HG02885 (cell line): ENCODE measurements at regions not wholly inside any gene's neighbourhood (a gene's known extent, or its start where the extent isn't known, plus 50 kb on each side); places are given as distances from the start of the nearest gene placed in this dataset.
"Not testable (repeated sequence)": the region's sequence is repeated elsewhere in the genome, so short reads cannot be mapped to it uniquely, and the experiment has no call there.

Source experiments
- ATAC-seq: cut with Tn5 transposase; IDR thresholded peaks from one replicate; pipeline ENCODE4 v1.9.1; 2021; ENCODE audit warnings: mild to moderate bottlenecking; ENCODE audit not compliant: unreplicated experiment, poor library complexity

DNA sequence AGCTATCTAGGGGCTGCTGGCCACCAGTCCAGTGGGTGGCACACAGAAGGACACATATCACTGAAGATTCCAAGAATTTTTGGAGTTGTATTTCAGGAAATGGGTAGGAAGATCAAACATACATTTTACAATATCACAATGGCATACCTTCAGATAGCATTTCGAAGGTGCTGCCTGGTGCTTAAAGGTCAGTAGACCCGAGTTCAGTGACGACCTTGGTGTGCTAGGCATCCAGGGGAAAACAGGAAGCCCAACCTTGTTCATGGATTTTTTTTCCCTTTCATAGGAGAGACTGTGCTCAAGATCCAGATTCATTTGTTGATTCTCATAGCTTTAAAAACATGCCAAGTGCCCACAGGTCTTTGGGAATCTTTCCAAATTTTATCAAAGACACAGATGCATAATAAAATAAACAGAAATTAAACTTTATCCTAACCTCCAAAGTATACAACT lies 51.0 kb upstream of the RCBTB2 start:
- no peak for ATAC-seq

DNA sequence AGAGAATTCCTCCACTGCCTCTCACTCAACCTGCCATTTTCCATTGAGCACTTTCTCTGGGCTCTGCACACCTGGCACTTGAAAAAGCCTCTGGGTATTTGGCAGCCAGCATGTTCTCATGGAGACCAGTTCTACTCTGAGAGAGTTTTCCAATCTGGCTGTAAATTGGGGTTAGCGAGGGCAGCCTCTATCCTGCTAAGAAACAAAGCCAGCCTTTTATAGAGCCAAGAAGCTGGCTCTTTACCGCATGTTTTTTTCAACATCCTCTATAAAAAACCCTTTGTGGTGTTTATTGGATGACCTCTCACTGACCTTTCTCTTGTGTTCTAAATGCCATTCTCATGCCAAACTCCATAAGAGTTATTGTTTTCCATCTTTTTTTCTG lies 52.6 kb upstream of the RCBTB2 start:
- no peak for ATAC-seq

- peak; percentile 49 for ATAC-seq
These were observed 53.8 kb upstream of the RCBTB2 start for GRCh38 chr13:48586591-48587103.

DNA sequence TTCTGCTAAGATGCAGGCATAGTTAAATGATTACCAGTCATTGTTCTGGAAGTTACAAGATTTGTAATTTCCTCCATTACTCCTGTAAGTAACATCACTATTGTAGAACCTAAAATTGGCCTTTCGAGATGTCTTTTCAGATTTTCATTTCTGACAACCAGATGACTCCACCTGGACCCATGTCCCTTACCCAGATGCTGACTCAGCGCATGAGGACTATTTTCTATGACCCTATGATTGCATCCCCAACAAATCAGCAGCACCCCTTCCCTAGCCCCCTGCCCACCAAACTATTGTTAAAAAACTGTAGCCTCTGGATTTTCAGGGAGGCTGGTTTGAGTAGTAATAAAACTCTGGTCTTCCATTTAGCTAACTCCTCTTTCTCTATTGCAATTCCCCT lies 55.2 kb upstream of the RCBTB2 start:
- no peak for ATAC-seq

- no peak for ATAC-seq
These were observed 57.4 kb upstream of the RCBTB2 start for GRCh38 chr13:48590141-48590901.

DNA sequence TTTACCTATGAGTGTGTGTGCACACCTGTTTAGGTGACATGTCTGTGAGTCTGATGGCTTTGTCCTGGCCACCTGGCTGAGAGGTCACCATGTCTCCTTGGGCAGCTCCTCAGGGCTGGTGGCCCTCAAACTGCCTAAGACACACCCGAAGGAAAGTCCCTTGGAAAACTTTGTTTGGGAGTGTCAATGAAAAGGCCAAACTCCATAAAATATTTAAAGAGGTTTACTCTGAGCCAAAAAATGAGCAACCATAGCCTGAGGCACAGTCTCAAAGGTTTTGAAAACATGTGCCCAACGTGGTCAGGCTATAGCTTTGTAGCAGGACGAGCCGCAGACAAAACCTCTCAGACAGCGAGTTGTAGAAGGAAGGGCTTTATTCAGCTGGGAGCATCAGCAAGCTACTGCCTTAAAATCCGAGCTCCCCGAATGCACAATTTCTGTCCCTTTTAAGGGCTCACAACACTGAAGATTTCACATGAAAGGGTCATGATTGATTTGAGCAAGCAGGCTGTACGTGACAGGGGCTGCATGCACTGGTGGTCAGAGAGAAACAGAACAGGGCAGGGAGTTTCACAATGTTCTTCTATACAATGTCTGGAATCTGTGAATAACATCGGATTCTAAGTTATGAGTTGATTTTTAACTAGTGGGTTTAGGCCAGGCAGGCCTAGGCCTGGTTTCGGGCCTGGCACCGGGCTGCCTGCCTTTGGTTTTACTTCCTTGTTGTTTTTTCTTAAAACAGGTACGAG lies 58.4 kb upstream of the RCBTB2 start:
- ATAC-seq = not testable (repeated sequence)

- ATAC-seq = no peak
These were observed 59.2 kb upstream of the RCBTB2 start for GRCh38 chr13:48591889-48592687.

- no peak for ATAC-seq
These were observed 59.8 kb upstream of the RCBTB2 start for GRCh38 chr13:48592688-48593049.

DNA sequence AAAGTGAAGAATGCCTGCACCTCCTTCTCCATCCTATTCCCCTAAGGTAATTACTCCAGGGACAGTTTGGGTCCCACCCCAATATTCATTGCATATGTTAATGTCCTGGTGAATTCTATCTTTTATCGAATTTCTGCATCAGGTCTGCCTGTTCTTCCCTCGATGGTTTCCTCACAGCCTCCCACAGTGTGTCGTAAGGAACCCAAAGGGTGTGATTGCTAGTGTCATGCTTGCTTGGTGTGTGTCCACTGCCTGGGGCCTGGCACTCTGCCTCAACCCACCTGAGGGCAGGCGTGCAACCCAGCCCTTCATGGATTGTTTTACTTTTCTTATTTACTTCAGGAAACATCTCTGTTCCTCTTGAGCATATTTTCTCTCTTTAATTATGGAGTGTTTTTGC lies 60.2 kb upstream of the CYSLTR2 start:
- no peak for ATAC-seq

- ATAC-seq = peak; percentile 48
These were observed 59.5 kb upstream of the CYSLTR2 start for GRCh38 chr13:48594096-48594815.

DNA sequence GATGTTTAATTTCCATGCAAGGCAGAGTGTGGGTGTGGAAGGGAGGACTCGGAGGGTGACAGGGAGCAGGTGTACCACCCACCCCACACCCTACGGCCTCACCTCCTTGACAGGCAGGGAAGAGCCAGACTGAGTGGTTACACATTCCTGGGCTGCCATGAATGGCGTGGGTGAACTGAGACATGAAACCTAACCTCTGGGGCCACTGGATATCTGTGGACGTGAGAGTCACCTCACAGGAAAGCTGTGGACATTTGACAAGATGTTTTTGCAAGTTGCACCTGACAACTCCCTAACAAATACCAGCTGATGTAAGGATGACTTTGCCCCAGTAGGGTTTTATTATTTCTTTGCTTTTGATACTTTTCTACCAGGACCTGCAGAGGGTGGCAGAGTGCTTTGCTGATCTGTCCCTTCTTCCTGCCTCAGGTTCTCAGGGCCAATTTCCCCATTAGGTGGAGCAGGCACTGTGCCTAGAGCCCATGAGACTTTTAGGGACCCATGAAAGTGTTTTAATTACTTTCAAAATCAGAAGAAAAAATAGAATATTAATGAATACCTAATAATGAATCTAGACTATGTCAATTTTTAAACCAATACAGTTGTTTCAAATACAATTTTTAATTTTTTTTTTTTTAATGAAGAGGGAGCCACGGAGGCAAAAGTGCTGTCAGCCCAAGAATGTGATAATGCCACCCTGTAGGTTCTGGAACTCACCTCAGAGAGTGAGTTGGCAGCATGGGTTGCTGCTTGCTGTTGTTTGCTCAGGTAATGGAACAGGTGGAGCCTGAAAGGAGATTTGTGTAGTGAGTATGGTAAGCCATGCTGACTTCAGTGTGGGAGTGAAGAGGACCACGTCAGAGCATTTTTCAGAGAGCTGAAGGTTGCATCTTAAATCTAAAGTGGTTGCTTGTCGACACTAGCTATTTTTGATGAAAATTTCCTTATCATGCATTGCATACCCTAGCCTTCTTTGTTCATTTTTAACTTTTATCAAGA lies 58.0 kb upstream of the CYSLTR2 start:
- ATAC-seq = peak; percentile 81

DNA sequence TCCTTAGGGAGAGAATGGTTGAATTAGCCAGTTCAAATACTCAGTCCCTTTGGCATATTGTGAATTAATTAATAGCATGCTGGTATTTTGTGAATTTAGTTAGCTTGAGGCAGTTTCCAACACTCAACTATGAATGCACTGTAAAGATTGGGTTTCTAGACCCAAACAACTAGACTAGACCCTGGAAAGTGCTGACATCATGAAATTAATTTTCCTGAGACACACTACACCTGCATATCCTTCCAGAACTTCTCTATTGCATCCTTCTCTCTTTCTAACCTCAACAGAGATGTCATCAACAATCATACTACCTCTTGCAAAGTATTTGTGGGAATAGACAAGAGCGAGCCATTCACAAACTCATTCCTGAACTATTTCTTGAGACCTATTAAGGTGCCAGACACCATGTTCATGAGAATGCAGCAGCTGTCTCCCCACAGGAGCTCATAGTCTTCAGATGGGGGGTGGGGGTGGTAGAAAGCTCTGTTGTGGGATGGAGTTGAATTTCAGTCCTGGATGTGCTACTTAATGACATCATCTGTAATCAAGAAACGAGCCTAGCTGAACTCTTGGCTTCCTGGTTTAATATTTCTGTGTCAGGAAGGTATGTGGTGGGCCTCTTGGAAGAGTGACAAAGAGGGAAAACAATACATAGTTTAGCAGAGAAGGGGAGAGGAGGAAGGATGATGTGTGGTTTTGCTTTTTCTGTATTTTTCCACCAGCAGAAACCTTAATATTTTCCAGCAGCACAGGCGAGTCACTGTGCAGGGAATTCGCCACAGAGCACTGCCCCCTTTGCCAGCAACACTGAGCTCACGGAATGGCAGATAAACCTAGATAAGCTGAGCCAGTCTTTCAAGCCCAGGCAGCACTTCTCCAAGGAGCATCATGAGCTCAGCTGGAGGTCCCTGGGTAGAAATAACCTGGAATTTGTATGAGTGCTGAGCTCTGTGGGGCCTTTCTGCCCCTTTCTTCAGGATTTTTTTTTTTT lies 53.1 kb upstream of the CYSLTR2 start:
- no peak for ATAC-seq

DNA sequence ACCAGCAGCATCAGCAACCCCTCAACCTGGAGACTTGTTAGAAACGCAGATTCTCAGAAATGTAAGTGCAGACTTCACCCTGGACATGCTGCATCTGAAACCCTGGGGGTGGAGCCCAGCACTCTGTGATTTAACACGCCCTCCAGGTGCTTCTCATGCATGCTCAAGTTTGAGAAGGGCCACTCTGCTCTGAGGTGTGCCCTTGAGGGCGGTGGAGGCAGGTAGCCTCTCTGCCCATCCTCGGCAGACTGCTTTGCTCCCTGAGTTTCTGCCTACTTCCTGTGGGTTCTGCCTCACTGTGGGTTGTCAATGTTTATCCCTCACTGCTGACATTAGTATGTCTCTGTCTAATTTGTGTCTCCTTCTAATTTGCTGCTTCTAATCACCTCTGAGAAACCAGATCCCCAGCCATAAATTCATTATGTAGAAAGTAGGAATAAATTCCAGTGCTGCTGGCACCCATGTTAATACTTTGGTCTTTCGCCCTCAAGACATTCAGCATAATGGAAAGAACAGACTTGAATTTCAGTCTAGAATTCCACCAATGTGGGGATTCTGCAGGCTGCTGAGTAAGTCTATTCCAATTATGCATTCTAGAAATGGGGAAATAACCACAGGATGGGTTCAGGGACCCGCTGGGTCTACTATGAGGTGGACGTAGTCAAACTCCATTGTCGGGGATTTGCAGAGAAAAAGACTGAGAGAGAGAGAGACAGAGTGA lies 51.3 kb upstream of the CYSLTR2 start:
- no peak for ATAC-seq

DNA sequence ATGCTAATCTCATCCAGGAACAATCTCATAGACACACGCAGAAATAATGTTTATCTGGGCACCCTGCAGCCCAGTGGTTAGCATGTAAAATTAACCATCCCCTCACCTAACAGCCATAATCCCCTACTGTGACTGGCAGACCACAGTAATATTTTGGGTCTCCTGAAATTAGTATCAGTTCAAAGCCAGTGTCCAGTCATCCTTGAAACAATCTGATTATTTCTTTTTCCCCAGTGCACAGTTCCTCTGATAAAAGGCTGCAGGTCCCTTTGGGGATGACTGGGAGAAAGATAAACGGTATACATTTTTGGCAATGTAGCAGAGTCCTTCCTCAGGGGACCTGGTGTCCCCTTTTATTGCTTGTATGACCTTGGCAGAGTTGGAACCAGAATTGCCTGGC lies 50.4 kb upstream of the CYSLTR2 start:
- ATAC-seq = no peak
